Right ventricle myocardium superior (tissue), 1 donor: ENCODE measurements at regions not wholly inside any gene's neighbourhood (a gene's known extent, or its start where the extent isn't known, plus 50 kb on each side); places are given as distances from the start of the nearest gene placed in this dataset.
"Not testable (repeated sequence)": the region's sequence is repeated elsewhere in the genome, so short reads cannot be mapped to it uniquely, and the experiment has no call there.

Source experiments
- ATAC-seq: fragments of 200-7000 bp; cut with Tn5 transposase; one replicate; pipeline ENCODE4 v1.9.1; 2020; ENCODE audit warnings: mild to moderate bottlenecking; ENCODE audit not compliant: poor library complexity
- DNase-seq: peaks from one replicate; pipeline ENCODE4 v3.0.0-alpha.2; 2020
- intact Hi-C: fragments of 100-400 bp; cut with DNase I; formaldehyde crosslinking; loops from one replicate; pipeline ENCODE4 v1.11.2; 2022
- donor health status: DM: no; HTN: yes; CAD: no; lungs with severe emphysema.

- ATAC-seq, intact Hi-C loops, DNase-seq: not testable (repeated sequence)
These were observed 203.2 kb downstream of the SNCAIP start for GRCh38 chr5:122515210-122515609.

GRCh38 chr5:122515709-122516431, 203.8 kb downstream of the SNCAIP start:
- ATAC-seq: peak; percentile 88
- DNase-seq: no peak
- intact Hi-C loops: no loop called here

GRCh38 chr5:122516432-122516743, 204.4 kb downstream of the SNCAIP start:
- ATAC-seq (no peak), DNase-seq (no peak)
- intact Hi-C loops: no loop called here

- intact Hi-C loops: no loop called here
- DNase-seq (no peak), ATAC-seq (no peak)
These were observed 205.1 kb downstream of the SNCAIP start for GRCh38 chr5:122517091-122517490.

GRCh38 chr5:122523776-122524175, 211.7 kb downstream of the SNCAIP start:
- DNase-seq: no peak
- ATAC-seq: no peak
- intact Hi-C loops: no loop called here

GRCh38 chr5:122527547-122527946, 215.5 kb downstream of the SNCAIP start:
- no peak for ATAC-seq
- intact Hi-C loops: no loop called here
- DNase-seq: no peak

- no peak for ATAC-seq
- no peak for DNase-seq
- intact Hi-C loops: no loop called here
These were observed 220.0 kb downstream of the SNCAIP start for GRCh38 chr5:122532035-122532434.

GRCh38 chr5:122533825-122534224, 221.8 kb downstream of the SNCAIP start:
- intact Hi-C loops: no loop called here
- ATAC-seq (no peak), DNase-seq (no peak)

- intact Hi-C loops: no loop called here
- DNase-seq (no peak), ATAC-seq (no peak)
These were observed 222.8 kb downstream of the SNCAIP start for GRCh38 chr5:122534829-122535228.

GRCh38 chr5:122541388-122541787, 229.4 kb downstream of the SNCAIP start:
- no peak for DNase-seq
- intact Hi-C loops: no loop called here

GRCh38 chr5:122545986-122546385, 228.9 kb upstream of the SNX2 start:
- ATAC-seq (no peak), DNase-seq (no peak)
- intact Hi-C loops: no loop called here

More at GRCh38 chr5:122541388-122541787, 229.4 kb downstream of the SNCAIP start:
- ATAC-seq: no peak

- intact Hi-C loops: no loop called here
- ATAC-seq (no peak), DNase-seq (no peak)
These were observed 227.7 kb upstream of the SNX2 start for GRCh38 chr5:122547219-122547618.

GRCh38 chr5:122547669-122548068, 227.2 kb upstream of the SNX2 start:
- ATAC-seq (no peak), DNase-seq (no peak)
- intact Hi-C loops: no loop called here

- DNase-seq: no peak
- intact Hi-C loops: no loop called here
These were observed 215.2 kb upstream of the SNX2 start for GRCh38 chr5:122559676-122560075.

GRCh38 chr5:122561209-122561608, 213.7 kb upstream of the SNX2 start:
- DNase-seq: no peak
- intact Hi-C loops: no loop called here
- no peak for ATAC-seq

More at GRCh38 chr5:122559676-122560075, 215.2 kb upstream of the SNX2 start:
- ATAC-seq: no peak

- no peak for DNase-seq
- intact Hi-C loops: no loop called here
- no peak for ATAC-seq
These were observed 209.5 kb upstream of the SNX2 start for GRCh38 chr5:122565331-122565730.

GRCh38 chr5:122576256-122577016, 198.4 kb upstream of the SNX2 start:
- DNase-seq (no peak), ATAC-seq (no peak)
- intact Hi-C loops: no loop called here

GRCh38 chr5:122581629-122582028, 193.3 kb upstream of the SNX2 start:
- ATAC-seq: no peak
- DNase-seq: no peak
- intact Hi-C loops: no loop called here

- ATAC-seq (no peak), DNase-seq (no peak)
- intact Hi-C loops: no loop called here
These were observed 190.2 kb upstream of the SNX2 start for GRCh38 chr5:122584411-122585300.
